Gastrocnemius medialis (tissue), 4 donors: ENCODE measurements at regions not wholly inside any gene's neighbourhood (a gene's known extent, or its start where the extent isn't known, plus 50 kb on each side); places are given as distances from the start of the nearest gene placed in this dataset.

ENCODE experiments used
- ATAC-seq, 2 donors: fragments of 150-250 bp; one replicate each; pipeline ENCODE4 v1.9.1; 2016
- DNase-seq, 2 donors: peaks; one replicate each; pipeline ENCODE4 v3.0.0-alpha.2; 2019
- H3K27ac ChIP-seq, 4 donors: fragments of 200-600 bp; sonication (generic); 1 replicate in 1 of 4; 2 replicates in 3 of 4; pipeline ENCODE4 v1.5.1; 2016 to 2018; ENCODE audit warnings: mild to moderate bottlenecking in 2 of 4, moderate library complexity in 1 of 4
- H3K27me3 ChIP-seq, 3 donors: fragments of 200-600 bp; sonication (generic) in 2 of 3; 1 replicate in 1 of 3; 2 replicates in 2 of 3; pipeline versions ENCODE4 v1.5.1 to v1.6.0; 2016 to 2019; ENCODE audit warnings: mild to moderate bottlenecking in 1 of 3, moderate library complexity in 1 of 3
- H3K36me3 ChIP-seq, 2 donors: fragments of 200-600 bp; sonication (generic) in 1 of 2; one replicate each; pipeline ENCODE4 v1.5.1; 2017 to 2018
- H3K4me1 ChIP-seq, 2 donors: fragments of 200-600 bp; sonication (generic) in 1 of 2; one replicate each; pipeline ENCODE4 v1.5.1; 2016 to 2017; ENCODE audit warnings: mild to moderate bottlenecking in 2 of 2
- H3K4me3 ChIP-seq, 4 donors: fragments of 200-600 bp; sonication (generic) in 3 of 4; 1 replicate in 1 of 4; 2 replicates in 3 of 4; pipeline ENCODE4 v1.5.1; 2016 to 2019; ENCODE audit warnings: mild to moderate bottlenecking in 2 of 4
- H3K9me3 ChIP-seq, 3 donors: fragments of 200-600 bp; sonication (generic) in 2 of 3; 1 replicate in 1 of 3; 2 replicates in 2 of 3; pipeline ENCODE4 v1.5.1; 2016 to 2019
- POLR2A ChIP-seq, 2 donors: fragments of 450-650 bp; IDR thresholded peaks; one replicate each; pipeline ENCODE4 v1.6.1; 2017; ENCODE audit warnings: antibody characterized with exemption in 2 of 2, mild to moderate bottlenecking in 2 of 2, moderate library complexity in 2 of 2
- in situ Hi-C, 4 donors: fragments of 200-750 bp; cut with MboI; loops; one replicate each; pipeline versions ENCODE4 v1.15.0 to v1.8.0; 2017; ENCODE audit warnings: low sequenced_read_pairs in 4 of 4
- intact Hi-C: fragments of 100-400 bp; cut with DNase I; formaldehyde crosslinking; loops from one replicate; pipeline ENCODE4 v1.15.1; 2023; ENCODE audit warnings: low total_unique reads
- TF ChIP-seq, protein P1 (sequence below), 5 experiments: fragments of 450-650 bp in 3 of 5; fragments of 200-600 bp in 2 of 5; sonication (generic) in 2 of 5; IDR thresholded peaks in 4 of 5; conservative IDR thresholded peaks in 1 of 5; 1 replicate in 4 of 5; 2 replicates in 1 of 5; pipeline ENCODE4 v1.5.1; 2016 to 2019; ENCODE audit warnings: antibody characterized with exemption in 5 of 5, mild to moderate bottlenecking in 3 of 5, moderate library complexity in 3 of 5

DNA sequence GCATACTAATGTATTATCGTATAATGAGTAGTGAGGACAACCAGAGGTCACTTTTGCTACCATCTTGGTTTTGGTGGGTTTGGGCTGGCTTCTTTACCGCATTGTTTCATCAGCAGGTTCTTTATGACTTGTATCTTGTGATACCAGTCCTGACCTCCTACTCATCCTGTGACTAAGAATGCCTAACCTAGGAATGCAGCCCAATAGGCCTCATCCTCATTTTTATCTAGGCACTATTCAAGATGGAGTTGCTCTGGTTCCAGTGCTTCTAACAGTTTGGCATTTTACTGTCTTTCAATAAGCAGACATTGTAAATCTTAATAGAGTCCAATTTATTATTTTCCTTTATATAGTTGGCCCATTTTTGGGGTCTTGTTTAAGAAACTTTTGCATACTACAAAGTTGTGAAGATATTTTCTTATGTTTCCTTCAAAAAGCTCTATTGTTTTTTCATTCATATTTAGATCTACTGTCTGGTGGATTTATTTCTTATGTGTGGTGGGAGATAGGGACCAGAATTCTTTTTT is 60.8 kb upstream of the RNU6-1 start:
- H3K27me3 ChIP-seq = no peaks in the 10 kb centered on the region
- ATAC-seq (no peak), DNase-seq (no peak)
- peaks cover 0 to 5% of the 10 kb centered on the region in 2 donors for H3K4me1 ChIP-seq
- intact Hi-C loops = no loop called here
- no peak overlapping the region for H3K4me3 ChIP-seq
- no peaks in the 10 kb centered on the region for H3K9me3 ChIP-seq
- TF ChIP-seq, protein P1, sequence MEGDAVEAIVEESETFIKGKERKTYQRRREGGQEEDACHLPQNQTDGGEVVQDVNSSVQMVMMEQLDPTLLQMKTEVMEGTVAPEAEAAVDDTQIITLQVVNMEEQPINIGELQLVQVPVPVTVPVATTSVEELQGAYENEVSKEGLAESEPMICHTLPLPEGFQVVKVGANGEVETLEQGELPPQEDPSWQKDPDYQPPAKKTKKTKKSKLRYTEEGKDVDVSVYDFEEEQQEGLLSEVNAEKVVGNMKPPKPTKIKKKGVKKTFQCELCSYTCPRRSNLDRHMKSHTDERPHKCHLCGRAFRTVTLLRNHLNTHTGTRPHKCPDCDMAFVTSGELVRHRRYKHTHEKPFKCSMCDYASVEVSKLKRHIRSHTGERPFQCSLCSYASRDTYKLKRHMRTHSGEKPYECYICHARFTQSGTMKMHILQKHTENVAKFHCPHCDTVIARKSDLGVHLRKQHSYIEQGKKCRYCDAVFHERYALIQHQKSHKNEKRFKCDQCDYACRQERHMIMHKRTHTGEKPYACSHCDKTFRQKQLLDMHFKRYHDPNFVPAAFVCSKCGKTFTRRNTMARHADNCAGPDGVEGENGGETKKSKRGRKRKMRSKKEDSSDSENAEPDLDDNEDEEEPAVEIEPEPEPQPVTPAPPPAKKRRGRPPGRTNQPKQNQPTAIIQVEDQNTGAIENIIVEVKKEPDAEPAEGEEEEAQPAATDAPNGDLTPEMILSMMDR (IDR thresholded peaks at IDR 0.05 in 4 of 5, conservative IDR thresholded peaks at IDR 0.05 in 1 of 5) = no peak
- no peak for TF ChIP-seq POLR2A (IDR thresholded peaks at IDR 0.05)
- in situ Hi-C loops = no loop called here
- no peaks in the 10 kb centered on the region for H3K36me3 ChIP-seq
- H3K27ac ChIP-seq = no peak overlapping the region

DNA sequence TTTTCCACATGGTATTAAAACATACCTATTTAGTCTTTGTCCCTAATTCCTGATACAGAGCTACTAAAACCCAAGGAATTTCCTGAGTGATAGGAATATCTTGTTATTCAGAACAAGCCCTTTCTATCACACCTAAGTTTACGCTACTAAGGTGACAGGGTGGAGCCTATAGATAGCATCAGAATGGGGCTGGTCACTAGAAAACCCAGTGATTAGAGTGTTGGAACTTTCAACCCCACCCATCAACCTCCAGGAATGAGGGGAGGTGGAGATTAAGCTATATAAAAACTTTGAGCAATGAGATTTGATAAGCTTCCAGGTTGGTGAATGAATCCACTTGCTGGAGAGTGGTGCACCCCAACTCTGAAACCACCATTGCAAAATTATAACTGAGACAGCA is 62.1 kb upstream of the RNU6-1 start:
- Histone ChIP-seq H3K27me3 (no peaks in the 10 kb centered on the region), H3K27ac (no peak overlapping the region), H3K36me3 (no peaks in the 10 kb centered on the region), H3K4me1 (peaks cover 0 to 5% of the 10 kb centered on the region in 2 donors), H3K4me3 (no peak overlapping the region), H3K9me3 (no peaks in the 10 kb centered on the region)
- in situ Hi-C loops = no loop called here
- DNase-seq (no peak), ATAC-seq (no peak)
- TF ChIP-seq, protein P1 (IDR thresholded peaks at IDR 0.05 in 4 of 5, conservative IDR thresholded peaks at IDR 0.05 in 1 of 5) = no peak
- TF ChIP-seq POLR2A (IDR thresholded peaks at IDR 0.05) = no peak
- intact Hi-C loops = no loop called here

DNA sequence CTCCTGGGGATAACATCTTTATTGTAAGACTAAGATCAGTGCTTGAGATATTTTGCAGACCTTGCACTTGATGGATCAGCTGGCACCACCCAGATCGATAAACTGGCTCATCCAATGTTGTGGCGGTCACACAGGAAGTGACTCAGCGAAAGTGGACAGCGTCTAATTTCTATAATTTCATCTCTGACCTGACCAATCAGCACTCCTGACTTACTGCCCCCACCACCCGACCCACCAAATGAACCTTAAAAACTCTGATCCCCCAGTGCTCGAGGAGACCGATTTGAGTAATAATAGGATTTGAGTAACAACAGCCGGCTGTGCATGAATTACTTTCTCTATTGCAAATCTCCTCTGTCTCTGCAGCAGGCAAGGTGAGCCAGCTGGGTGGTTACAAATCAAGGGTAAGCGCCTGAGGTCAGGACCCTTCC is 62.7 kb upstream of the RNU6-1 start:
- Histone ChIP-seq H3K27ac (no peak overlapping the region), H3K27me3 (no peaks in the 10 kb centered on the region), H3K4me1 (peaks cover 0 to 1% of the 10 kb centered on the region in 2 donors), H3K9me3 (no peaks in the 10 kb centered on the region), H3K4me3 (no peak overlapping the region), H3K36me3 (no peaks in the 10 kb centered on the region)
- no peak for TF ChIP-seq POLR2A (IDR thresholded peaks at IDR 0.05)
- TF ChIP-seq, protein P1 (IDR thresholded peaks at IDR 0.05 in 4 of 5, conservative IDR thresholded peaks at IDR 0.05 in 1 of 5) = no peak
- in situ Hi-C loops = no loop called here
- no peak for DNase-seq
- intact Hi-C loops = no loop called here
- no peak for ATAC-seq

DNA sequence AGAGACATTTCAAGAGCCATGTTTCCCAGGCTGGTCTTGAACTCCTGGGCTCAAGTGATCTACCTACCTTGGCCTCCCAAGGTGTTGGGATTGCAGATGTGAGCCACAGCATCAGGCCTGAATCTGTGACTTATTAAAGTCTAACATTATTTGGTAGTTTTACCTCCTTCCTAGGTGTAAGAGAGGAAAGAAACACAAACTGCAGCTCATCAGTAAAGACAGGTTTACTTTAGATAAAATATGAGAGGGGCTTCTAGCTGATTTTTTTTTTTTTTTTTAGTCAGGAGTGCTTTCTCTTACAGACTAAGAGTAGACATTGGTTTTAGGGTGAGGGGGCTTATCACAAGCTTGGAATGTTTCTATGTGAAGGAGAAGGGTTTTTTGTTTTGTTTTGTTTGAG is 63.9 kb upstream of the RNU6-1 start:
- H3K27ac ChIP-seq = no peak overlapping the region
- DNase-seq = no peak
- H3K4me1 ChIP-seq = no peaks in the 10 kb centered on the region
- no peaks in the 10 kb centered on the region for H3K27me3 ChIP-seq
- no peak for TF ChIP-seq POLR2A (IDR thresholded peaks at IDR 0.05)
- TF ChIP-seq, protein P1 (IDR thresholded peaks at IDR 0.05 in 4 of 5, conservative IDR thresholded peaks at IDR 0.05 in 1 of 5) = no peak
- H3K4me3 ChIP-seq = no peak overlapping the region
- no peaks in the 10 kb centered on the region for H3K36me3 ChIP-seq
- ATAC-seq = no peak
- intact Hi-C loops = no loop called here
- in situ Hi-C loops = no loop called here
- no peaks in the 10 kb centered on the region for H3K9me3 ChIP-seq

DNA sequence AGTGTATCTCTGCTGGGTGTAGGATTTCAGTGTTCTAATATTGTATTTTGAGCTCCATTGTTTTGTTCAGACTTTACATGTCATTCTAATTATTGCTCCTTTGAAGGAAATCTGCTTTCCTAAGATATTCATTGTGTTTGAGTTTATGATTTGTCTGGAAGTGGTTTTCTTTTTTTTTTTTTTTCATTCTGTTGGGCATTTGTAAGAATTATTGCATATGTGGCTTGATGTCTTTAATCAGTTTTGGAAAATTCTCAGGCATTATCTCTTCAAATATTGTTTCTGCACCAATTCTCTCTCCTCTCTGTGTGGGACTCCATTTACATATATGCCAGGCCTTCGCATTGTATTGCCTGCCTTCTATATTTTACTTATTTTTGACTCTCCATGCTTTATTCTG is 65.8 kb upstream of the RNU6-1 start:
- TF ChIP-seq POLR2A (IDR thresholded peaks at IDR 0.05) = no peak
- TF ChIP-seq, protein P1 (IDR thresholded peaks at IDR 0.05 in 4 of 5, conservative IDR thresholded peaks at IDR 0.05 in 1 of 5) = no peak
- Histone ChIP-seq H3K27me3 (no peaks in the 10 kb centered on the region), H3K27ac (no peak overlapping the region), H3K4me3 (no peak overlapping the region), H3K4me1 (no peaks in the 10 kb centered on the region), H3K9me3 (no peaks in the 10 kb centered on the region), H3K36me3 (no peaks in the 10 kb centered on the region)
- no peak for DNase-seq
- ATAC-seq = no peak
- in situ Hi-C loops (no loop called here), intact Hi-C loops (no loop called here)
